HEK293 (cell line): ENCODE measurements at regions not wholly inside any gene's neighbourhood (a gene's known extent, or its start where the extent isn't known, plus 50 kb on each side); places are given as distances from the start of the nearest gene placed in this dataset.

ENCODE experiments used
- MZF1 ChIP-seq: fragments of 450-650 bp; formaldehyde crosslinking; IDR thresholded peaks from 2 replicates; pipeline ENCODE4 v1.5.1; 2017; ENCODE audit warnings: missing biosample characterization, missing genetic modification characterization, borderline replicate concordance
- YY1 ChIP-seq: fragments of 450-650 bp; formaldehyde crosslinking; IDR thresholded peaks from 2 replicates; pipeline ENCODE4 v1.5.1; 2018; ENCODE audit warnings: missing biosample characterization, missing genetic modification characterization
- ZNF121 ChIP-seq: fragments of 450-650 bp; formaldehyde crosslinking; IDR thresholded peaks from 2 replicates; pipeline ENCODE4 v1.5.1; 2016; ENCODE audit warnings: missing biosample characterization, missing genetic modification characterization
- TF ChIP-seq, protein P1 (sequence below): fragments of 450-650 bp; formaldehyde crosslinking; IDR thresholded peaks from 2 replicates; pipeline ENCODE4 v1.5.1; 2016; ENCODE audit warnings: missing biosample characterization, missing genetic modification characterization
- TF ChIP-seq, protein P2 (sequence below): fragments of 450-650 bp; formaldehyde crosslinking; IDR thresholded peaks from 2 replicates; pipeline ENCODE4 v1.5.1; 2016; ENCODE audit warnings: missing biosample characterization, missing genetic modification characterization, borderline replicate concordance
- TF ChIP-seq, protein P3 (sequence below): fragments of 450-650 bp; formaldehyde crosslinking; IDR thresholded peaks from 2 replicates; pipeline ENCODE4 v1.5.1; 2016; ENCODE audit warnings: missing biosample characterization, missing genetic modification characterization

DNA sequence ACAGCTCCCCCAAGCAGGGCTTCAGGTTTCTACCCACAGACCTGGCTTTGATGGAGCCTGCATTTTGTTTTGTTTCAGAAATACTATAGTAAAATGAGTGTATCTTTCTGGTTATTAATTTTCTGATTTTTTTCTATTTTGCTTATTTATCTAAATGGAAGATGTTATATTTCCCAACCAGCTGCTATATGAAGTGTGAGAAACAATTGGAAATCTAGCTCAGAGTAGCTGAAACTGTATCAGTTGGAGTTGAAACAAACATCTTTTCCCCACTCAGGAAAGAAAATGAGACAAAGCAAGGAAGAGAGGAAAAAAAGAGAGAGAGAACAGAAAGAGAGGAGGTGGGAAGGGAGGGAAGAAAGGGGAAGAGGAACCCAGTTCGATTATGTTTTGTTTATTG is 358.5 kb upstream of the ZNF507 start:
- no peak for TF ChIP-seq YY1
- no peak for TF ChIP-seq MZF1 (tag by site-specific recombination)
- TF ChIP-seq, protein P1, sequence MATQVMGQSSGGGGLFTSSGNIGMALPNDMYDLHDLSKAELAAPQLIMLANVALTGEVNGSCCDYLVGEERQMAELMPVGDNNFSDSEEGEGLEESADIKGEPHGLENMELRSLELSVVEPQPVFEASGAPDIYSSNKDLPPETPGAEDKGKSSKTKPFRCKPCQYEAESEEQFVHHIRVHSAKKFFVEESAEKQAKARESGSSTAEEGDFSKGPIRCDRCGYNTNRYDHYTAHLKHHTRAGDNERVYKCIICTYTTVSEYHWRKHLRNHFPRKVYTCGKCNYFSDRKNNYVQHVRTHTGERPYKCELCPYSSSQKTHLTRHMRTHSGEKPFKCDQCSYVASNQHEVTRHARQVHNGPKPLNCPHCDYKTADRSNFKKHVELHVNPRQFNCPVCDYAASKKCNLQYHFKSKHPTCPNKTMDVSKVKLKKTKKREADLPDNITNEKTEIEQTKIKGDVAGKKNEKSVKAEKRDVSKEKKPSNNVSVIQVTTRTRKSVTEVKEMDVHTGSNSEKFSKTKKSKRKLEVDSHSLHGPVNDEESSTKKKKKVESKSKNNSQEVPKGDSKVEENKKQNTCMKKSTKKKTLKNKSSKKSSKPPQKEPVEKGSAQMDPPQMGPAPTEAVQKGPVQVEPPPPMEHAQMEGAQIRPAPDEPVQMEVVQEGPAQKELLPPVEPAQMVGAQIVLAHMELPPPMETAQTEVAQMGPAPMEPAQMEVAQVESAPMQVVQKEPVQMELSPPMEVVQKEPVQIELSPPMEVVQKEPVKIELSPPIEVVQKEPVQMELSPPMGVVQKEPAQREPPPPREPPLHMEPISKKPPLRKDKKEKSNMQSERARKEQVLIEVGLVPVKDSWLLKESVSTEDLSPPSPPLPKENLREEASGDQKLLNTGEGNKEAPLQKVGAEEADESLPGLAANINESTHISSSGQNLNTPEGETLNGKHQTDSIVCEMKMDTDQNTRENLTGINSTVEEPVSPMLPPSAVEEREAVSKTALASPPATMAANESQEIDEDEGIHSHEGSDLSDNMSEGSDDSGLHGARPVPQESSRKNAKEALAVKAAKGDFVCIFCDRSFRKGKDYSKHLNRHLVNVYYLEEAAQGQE: no peak
- TF ChIP-seq, protein P2, sequence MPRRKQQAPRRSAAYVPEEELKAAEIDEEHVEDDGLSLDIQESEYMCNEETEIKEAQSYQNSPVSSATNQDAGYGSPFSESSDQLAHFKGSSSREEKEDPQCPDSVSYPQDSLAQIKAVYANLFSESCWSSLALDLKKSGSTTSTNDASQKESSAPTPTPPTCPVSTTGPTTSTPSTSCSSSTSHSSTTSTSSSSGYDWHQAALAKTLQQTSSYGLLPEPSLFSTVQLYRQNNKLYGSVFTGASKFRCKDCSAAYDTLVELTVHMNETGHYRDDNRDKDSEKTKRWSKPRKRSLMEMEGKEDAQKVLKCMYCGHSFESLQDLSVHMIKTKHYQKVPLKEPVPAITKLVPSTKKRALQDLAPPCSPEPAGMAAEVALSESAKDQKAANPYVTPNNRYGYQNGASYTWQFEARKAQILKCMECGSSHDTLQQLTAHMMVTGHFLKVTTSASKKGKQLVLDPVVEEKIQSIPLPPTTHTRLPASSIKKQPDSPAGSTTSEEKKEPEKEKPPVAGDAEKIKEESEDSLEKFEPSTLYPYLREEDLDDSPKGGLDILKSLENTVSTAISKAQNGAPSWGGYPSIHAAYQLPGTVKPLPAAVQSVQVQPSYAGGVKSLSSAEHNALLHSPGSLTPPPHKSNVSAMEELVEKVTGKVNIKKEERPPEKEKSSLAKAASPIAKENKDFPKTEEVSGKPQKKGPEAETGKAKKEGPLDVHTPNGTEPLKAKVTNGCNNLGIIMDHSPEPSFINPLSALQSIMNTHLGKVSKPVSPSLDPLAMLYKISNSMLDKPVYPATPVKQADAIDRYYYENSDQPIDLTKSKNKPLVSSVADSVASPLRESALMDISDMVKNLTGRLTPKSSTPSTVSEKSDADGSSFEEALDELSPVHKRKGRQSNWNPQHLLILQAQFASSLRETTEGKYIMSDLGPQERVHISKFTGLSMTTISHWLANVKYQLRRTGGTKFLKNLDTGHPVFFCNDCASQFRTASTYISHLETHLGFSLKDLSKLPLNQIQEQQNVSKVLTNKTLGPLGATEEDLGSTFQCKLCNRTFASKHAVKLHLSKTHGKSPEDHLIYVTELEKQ (tag by site-specific recombination): no peak
- TF ChIP-seq, protein P3, sequence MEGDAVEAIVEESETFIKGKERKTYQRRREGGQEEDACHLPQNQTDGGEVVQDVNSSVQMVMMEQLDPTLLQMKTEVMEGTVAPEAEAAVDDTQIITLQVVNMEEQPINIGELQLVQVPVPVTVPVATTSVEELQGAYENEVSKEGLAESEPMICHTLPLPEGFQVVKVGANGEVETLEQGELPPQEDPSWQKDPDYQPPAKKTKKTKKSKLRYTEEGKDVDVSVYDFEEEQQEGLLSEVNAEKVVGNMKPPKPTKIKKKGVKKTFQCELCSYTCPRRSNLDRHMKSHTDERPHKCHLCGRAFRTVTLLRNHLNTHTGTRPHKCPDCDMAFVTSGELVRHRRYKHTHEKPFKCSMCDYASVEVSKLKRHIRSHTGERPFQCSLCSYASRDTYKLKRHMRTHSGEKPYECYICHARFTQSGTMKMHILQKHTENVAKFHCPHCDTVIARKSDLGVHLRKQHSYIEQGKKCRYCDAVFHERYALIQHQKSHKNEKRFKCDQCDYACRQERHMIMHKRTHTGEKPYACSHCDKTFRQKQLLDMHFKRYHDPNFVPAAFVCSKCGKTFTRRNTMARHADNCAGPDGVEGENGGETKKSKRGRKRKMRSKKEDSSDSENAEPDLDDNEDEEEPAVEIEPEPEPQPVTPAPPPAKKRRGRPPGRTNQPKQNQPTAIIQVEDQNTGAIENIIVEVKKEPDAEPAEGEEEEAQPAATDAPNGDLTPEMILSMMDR: no peak
- no peak for TF ChIP-seq ZNF121 (tag by site-specific recombination)
